GM12864 (cell line): ENCODE measurements at regions not wholly inside any gene's neighbourhood (a gene's known extent, or its start where the extent isn't known, plus 50 kb on each side); places are given as distances from the start of the nearest gene placed in this dataset.

Experiments used
- DNase-seq: peaks from one replicate; pipeline ENCODE4 v3.0.0-alpha.2; 2011; ENCODE audit warnings: low read depth
- H3K4me3 ChIP-seq: 2 replicates; pipeline ENCODE4 v1.5.1; 2011; ENCODE audit warnings: mild to moderate bottlenecking, low read depth, low read length, control low read depth
- CTCF ChIP-seq: IDR thresholded peaks from 2 replicates; pipeline ENCODE4 v1.5.1; 2011; ENCODE audit warnings: low read depth, mild to moderate bottlenecking, moderate library complexity, low read length, control low read depth, inconsistent platforms; ENCODE audit errors: missing control alignments

- no peak overlapping the region for H3K4me3 ChIP-seq
- no peak for TF ChIP-seq CTCF
- DNase-seq, result no peak
Measured at GRCh38 chr3:56851966-56852884, 50.5 kb upstream of the ARHGEF3 start.
